Peyer's patch (tissue), 4 donors: ENCODE measurements at regions not wholly inside any gene's neighbourhood (a gene's known extent, or its start where the extent isn't known, plus 50 kb on each side); places are given as distances from the start of the nearest gene placed in this dataset.

ENCODE experiments used
- POLR2A ChIP-seq, 2 donors: fragments of 450-650 bp; IDR thresholded peaks; one replicate each; pipeline ENCODE4 v1.5.1; 2017; ENCODE audit warnings: antibody characterized with exemption in 2 of 2, mild to moderate bottlenecking in 2 of 2, moderate library complexity in 2 of 2
- TF ChIP-seq, protein P1 (sequence below), 6 experiments: fragments of 450-650 bp in 4 of 6; fragments of 200-600 bp in 2 of 6; sonication (generic) in 1 of 6; IDR thresholded peaks; one replicate each; pipeline ENCODE4 v1.5.1; 2017 to 2019; ENCODE audit warnings: antibody characterized with exemption in 6 of 6, mild to moderate bottlenecking in 3 of 6, moderate library complexity in 1 of 6

- TF ChIP-seq, protein P1, sequence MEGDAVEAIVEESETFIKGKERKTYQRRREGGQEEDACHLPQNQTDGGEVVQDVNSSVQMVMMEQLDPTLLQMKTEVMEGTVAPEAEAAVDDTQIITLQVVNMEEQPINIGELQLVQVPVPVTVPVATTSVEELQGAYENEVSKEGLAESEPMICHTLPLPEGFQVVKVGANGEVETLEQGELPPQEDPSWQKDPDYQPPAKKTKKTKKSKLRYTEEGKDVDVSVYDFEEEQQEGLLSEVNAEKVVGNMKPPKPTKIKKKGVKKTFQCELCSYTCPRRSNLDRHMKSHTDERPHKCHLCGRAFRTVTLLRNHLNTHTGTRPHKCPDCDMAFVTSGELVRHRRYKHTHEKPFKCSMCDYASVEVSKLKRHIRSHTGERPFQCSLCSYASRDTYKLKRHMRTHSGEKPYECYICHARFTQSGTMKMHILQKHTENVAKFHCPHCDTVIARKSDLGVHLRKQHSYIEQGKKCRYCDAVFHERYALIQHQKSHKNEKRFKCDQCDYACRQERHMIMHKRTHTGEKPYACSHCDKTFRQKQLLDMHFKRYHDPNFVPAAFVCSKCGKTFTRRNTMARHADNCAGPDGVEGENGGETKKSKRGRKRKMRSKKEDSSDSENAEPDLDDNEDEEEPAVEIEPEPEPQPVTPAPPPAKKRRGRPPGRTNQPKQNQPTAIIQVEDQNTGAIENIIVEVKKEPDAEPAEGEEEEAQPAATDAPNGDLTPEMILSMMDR (IDR thresholded peaks at IDR 0.05), result no peak
- TF ChIP-seq POLR2A (IDR thresholded peaks at IDR 0.05), result no peak
Observed at GRCh38 chr6:169094552-169094950, 159.1 kb downstream of the THBS2 start.
